HFF-Myc (cell line): ENCODE measurements at regions not wholly inside any gene's neighbourhood (a gene's known extent, or its start where the extent isn't known, plus 50 kb on each side); places are given as distances from the start of the nearest gene placed in this dataset.

ENCODE experiments used
- DNase-seq: peaks from one replicate; pipeline ENCODE4 v3.0.0-alpha.2; 2011; ENCODE audit warnings: low read depth; ENCODE audit errors: extremely low read depth
- H3K4me3 ChIP-seq: replicated peaks from 2 replicates; pipeline ENCODE4 v1.5.1; 2011; ENCODE audit warnings: low read depth, mild to moderate bottlenecking, control low read depth, low read length
- CTCF ChIP-seq: IDR thresholded peaks from 2 replicates; pipeline ENCODE4 v1.5.1; 2012; ENCODE audit warnings: mild to moderate bottlenecking, low read depth, low read length, control low read depth; ENCODE audit errors: missing control alignments

DNA sequence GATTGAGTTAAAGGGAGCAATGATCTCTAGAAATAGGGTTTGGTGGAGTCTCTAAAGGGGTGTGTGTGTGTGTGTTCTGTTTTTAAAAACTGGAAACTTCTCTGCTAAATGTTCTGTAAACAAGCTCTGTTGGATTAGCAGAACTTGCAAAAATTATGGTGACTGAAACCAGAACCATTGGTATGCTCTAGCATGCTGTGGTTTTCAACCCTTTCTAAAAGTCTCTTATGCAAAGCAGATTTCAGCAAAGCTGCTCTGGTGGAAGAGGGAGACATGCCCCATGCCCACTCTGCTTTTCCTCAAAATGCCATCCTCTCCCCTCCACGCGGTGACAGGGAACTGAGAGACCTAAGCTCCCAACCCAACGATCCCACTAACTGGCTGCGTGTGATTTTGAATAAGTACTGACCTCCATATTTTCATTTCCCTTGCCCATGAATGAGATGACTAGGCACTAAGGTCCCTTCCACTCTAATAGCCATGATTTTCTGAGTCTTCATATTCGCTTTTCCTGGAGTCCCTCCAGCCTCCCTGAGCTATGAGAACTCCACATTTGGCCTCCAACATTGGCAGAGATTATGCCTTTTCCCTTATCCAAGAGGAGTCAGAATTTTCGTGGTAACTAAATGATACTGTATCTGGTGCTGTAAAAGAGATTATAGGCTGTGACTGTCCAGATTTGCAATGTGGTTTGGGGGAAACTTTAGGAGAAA is 117.3 kb upstream of the PALS2 start:
- no peak for TF ChIP-seq CTCF
- no peak for DNase-seq
- no peak overlapping the region for H3K4me3 ChIP-seq

GRCh38 chr7:24456526-24457218 is 116.6 kb upstream of the PALS2 start:
- no peak for DNase-seq
- no peak for TF ChIP-seq CTCF
- no peak overlapping the region for H3K4me3 ChIP-seq

- no peak for DNase-seq
- TF ChIP-seq CTCF, result no peak
- H3K4me3 ChIP-seq, result no peak overlapping the region
Measured at GRCh38 chr7:24457219-24457558, 116.1 kb upstream of the PALS2 start.

- no peak for TF ChIP-seq CTCF
- no peak overlapping the region for H3K4me3 ChIP-seq
- DNase-seq, result no peak
Measured at GRCh38 chr7:24462117-24462516, 111.1 kb upstream of the PALS2 start.

DNA sequence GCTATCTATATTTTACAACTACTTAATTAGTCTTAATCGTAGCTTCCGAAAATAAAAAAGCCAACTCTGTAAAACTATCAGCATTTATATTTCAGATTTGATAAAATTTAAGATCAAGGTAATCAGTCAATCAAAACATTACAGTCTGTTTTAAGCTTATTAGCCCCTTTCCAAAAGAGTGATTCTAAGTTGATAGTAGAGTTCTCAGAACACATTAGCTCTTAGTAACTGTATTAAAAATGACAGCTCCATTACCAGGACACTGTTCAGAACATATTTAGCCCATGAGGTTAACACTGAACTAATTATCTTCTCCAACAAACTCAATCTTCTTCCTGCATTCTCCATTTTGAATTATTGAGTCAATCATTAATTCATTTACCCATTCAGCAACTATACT is 110.3 kb upstream of the PALS2 start:
- H3K4me3 ChIP-seq, result no peak overlapping the region
- DNase-seq, result no peak
- TF ChIP-seq CTCF, result no peak

GRCh38 chr7:24463474-24463873 is 109.8 kb upstream of the PALS2 start:
- no peak for DNase-seq
- no peak for TF ChIP-seq CTCF
- no peak overlapping the region for H3K4me3 ChIP-seq
